ENCODE measurements at regions not wholly inside any gene's neighbourhood (a gene's known extent, or its start where the extent isn't known, plus 50 kb on each side); places are given as distances from the start of the nearest gene placed in this dataset.

DNA sequence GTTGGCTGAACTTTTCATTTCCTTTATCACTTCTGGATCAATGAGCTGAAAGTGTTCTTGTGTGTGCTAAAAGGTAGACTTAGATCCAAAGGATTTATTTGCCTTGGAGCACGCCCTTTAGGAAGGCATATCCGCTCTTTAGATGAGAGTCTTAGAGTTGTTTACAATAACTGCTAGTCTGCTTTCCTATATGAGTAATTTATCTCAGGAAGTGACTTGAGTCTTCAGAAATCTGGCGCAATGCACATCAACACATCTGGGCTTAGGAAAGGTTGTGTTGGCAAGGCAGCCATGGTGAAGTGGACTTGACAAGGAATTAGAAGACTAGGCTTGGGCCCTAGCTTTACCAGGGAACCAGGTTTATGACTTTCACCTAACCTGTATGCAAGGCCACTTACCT, 204.1 kb upstream of the PTGFR start:
- no peak for TF ChIP-seq POLR2A (IDR thresholded peaks at IDR 0.05)
- TF ChIP-seq, protein P1, sequence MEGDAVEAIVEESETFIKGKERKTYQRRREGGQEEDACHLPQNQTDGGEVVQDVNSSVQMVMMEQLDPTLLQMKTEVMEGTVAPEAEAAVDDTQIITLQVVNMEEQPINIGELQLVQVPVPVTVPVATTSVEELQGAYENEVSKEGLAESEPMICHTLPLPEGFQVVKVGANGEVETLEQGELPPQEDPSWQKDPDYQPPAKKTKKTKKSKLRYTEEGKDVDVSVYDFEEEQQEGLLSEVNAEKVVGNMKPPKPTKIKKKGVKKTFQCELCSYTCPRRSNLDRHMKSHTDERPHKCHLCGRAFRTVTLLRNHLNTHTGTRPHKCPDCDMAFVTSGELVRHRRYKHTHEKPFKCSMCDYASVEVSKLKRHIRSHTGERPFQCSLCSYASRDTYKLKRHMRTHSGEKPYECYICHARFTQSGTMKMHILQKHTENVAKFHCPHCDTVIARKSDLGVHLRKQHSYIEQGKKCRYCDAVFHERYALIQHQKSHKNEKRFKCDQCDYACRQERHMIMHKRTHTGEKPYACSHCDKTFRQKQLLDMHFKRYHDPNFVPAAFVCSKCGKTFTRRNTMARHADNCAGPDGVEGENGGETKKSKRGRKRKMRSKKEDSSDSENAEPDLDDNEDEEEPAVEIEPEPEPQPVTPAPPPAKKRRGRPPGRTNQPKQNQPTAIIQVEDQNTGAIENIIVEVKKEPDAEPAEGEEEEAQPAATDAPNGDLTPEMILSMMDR (IDR thresholded peaks at IDR 0.05), result no peak

Measured in testis (tissue), 2 donors.